SK-N-SH treated with all-trans-retinoic acid at 6 μM for 48 hours (cell line): ENCODE measurements at regions not wholly inside any gene's neighbourhood (a gene's known extent, or its start where the extent isn't known, plus 50 kb on each side); places are given as distances from the start of the nearest gene placed in this dataset.

Experiments used
- ARNTL ChIP-seq: fragments of 450-650 bp; formaldehyde crosslinking; IDR thresholded peaks from 2 replicates; pipeline ENCODE4 v1.5.0; 2020; ENCODE audit warnings: low read depth, mild to moderate bottlenecking, moderate library complexity, borderline replicate concordance
- BACH2 ChIP-seq: fragments of 250-450 bp; sonication (Bioruptor Pico); IDR thresholded peaks from 2 replicates; pipeline ENCODE4 v1.9.0; 2021; ENCODE audit warnings: mild to moderate bottlenecking, borderline replicate concordance
- CREB5 ChIP-seq: fragments of 250-450 bp; sonication (Bioruptor Pico); IDR thresholded peaks from 2 replicates; pipeline ENCODE4 v1.5.1; 2020; ENCODE audit warnings: low read depth, mild to moderate bottlenecking, moderate library complexity
- OSR1 ChIP-seq: fragments of 250-450 bp; sonication (Bioruptor Pico); IDR thresholded peaks from 2 replicates; pipeline ENCODE4 v1.8.0; 2022; ENCODE audit warnings: moderate library complexity, mild to moderate bottlenecking, inconsistent platforms
- ZFP3 ChIP-seq: fragments of 250-450 bp; sonication (Bioruptor Pico); IDR thresholded peaks from 2 replicates; pipeline ENCODE4 v1.5.0; 2020; ENCODE audit warnings: mild to moderate bottlenecking, moderate library complexity
- ZFP30 ChIP-seq: fragments of 450-650 bp; formaldehyde crosslinking; IDR thresholded peaks from 2 replicates; pipeline ENCODE4 v1.5.0; 2022; ENCODE audit warnings: mild to moderate bottlenecking, moderate library complexity

GRCh38 chr4:79223993-79224776 lies 101.7 kb downstream of the NAA11 start:
- no peak for TF ChIP-seq ZFP3 (CRISPR knock-in tag)
- no peak for TF ChIP-seq CREB5
- TF ChIP-seq ZFP30, result no peak
- TF ChIP-seq BACH2 (CRISPR knock-in tag), result no peak
- no peak for TF ChIP-seq OSR1 (CRISPR knock-in tag)
- TF ChIP-seq ARNTL (CRISPR knock-in tag), result no peak
